Naive thymus-derived CD8-positive, alpha-beta T cell (primary cell): ENCODE measurements at regions not wholly inside any gene's neighbourhood (a gene's known extent, or its start where the extent isn't known, plus 50 kb on each side); places are given as distances from the start of the nearest gene placed in this dataset.

Experiments
- ATAC-seq, 2 donors: fragments of 150-1000 bp; cut with Tn5 transposase in 1 of 2; sonication (Bioruptor Pico), chemical (Tn5 transposase) in 1 of 2; 1 replicate in 1 of 2; 2 replicates in 1 of 2; pipeline ENCODE4 v1.10.0; 2021; ENCODE audit warnings: mild to moderate bottlenecking in 2 of 2, moderate library complexity in 2 of 2
- POLR2A ChIA-PET: fragments of 350-600 bp; sonication (Branson Sonifier 250); formaldehyde crosslinking; loops from one replicate; lab custom pipeline; 2021; ENCODE audit warnings: antibody characterized with exemption; lab: Charles Lee
- DNase-seq, 10 donors: peaks; one replicate each; pipeline versions ENCODE4 v3.0.0 to v3.0.0-alpha.2; 2020 to 2022
- H3K27ac Mint-ChIP-seq, 10 donors: one replicate each; pipeline ENCODE4 v1.8.0; 2020 to 2022; ENCODE audit warnings: mild to moderate bottlenecking in 10 of 10, mixed read lengths in 10 of 10, moderate library complexity in 4 of 10, inconsistent platforms in 1 of 10
- H3K27me3 Mint-ChIP-seq, 5 donors: one replicate each; pipeline ENCODE4 v1.8.0; 2021 to 2022; ENCODE audit warnings: mixed read lengths in 5 of 5
- H3K36me3 Mint-ChIP-seq, 3 donors: one replicate each; pipeline ENCODE4 v1.8.0; 2020 to 2022; ENCODE audit warnings: mixed read lengths in 3 of 3, mild to moderate bottlenecking in 2 of 3, inconsistent platforms in 1 of 3
- H3K4me1 Mint-ChIP-seq, 4 donors: one replicate each; pipeline ENCODE4 v1.8.0; 2021 to 2022; ENCODE audit warnings: mixed read lengths in 4 of 4
- H3K4me3 Mint-ChIP-seq, 10 donors: one replicate each; pipeline ENCODE4 v1.8.0; 2020 to 2022; ENCODE audit warnings: mild to moderate bottlenecking in 10 of 10, mixed read lengths in 10 of 10, moderate library complexity in 6 of 10, inconsistent platforms in 1 of 10
- H3K9me3 Mint-ChIP-seq, 9 donors: one replicate each; pipeline ENCODE4 v1.8.0; 2020 to 2022; ENCODE audit warnings: mixed read lengths in 9 of 9, mild to moderate bottlenecking in 3 of 9, inconsistent platforms in 1 of 9, moderate library complexity in 1 of 9

GRCh38 chr12:63066136-63066535 lies 84.9 kb downstream of the AVPR1A start:
- no peak overlapping the region for H3K4me3 Mint-ChIP-seq
- no peaks in the 10 kb centered on the region for H3K36me3 Mint-ChIP-seq
- H3K9me3 Mint-ChIP-seq, result no peaks in the 10 kb centered on the region
- ATAC-seq, result no peak
- POLR2A ChIA-PET, result no interaction called here
- no peak for DNase-seq
- H3K4me1 Mint-ChIP-seq, result no peaks in the 10 kb centered on the region
- H3K27me3 Mint-ChIP-seq, result peaks cover 0 to 8% (median 4%) of the 10 kb centered on the region in 5 donors
- H3K27ac Mint-ChIP-seq, result no peak overlapping the region

- no peak for DNase-seq
- Mint-ChIP-seq H3K27ac (no peak overlapping the region), H3K4me1 (no peaks in the 10 kb centered on the region), H3K4me3 (no peak overlapping the region), H3K27me3 (peaks cover 0 to 14% (median 8%) of the 10 kb centered on the region in 5 donors), H3K36me3 (no peaks in the 10 kb centered on the region), H3K9me3 (no peaks in the 10 kb centered on the region)
- no peak for ATAC-seq
- POLR2A ChIA-PET, result no interaction called here
These were observed 86.9 kb downstream of the AVPR1A start for GRCh38 chr12:63064080-63064479.

GRCh38 chr12:63056649-63057048 lies 94.4 kb downstream of the AVPR1A start:
- ATAC-seq, result no peak
- H3K27ac Mint-ChIP-seq, result no peak overlapping the region
- DNase-seq, result no peak
- no peak overlapping the region for H3K4me3 Mint-ChIP-seq
- H3K4me1 Mint-ChIP-seq, result no peaks in the 10 kb centered on the region
- POLR2A ChIA-PET, result no interaction called here
- peaks cover 0 to 10% (median 0%) of the 10 kb centered on the region in 9 donors for H3K9me3 Mint-ChIP-seq
- peaks cover 0 to 11% (median 8%) of the 10 kb centered on the region in 5 donors for H3K27me3 Mint-ChIP-seq
- no peaks in the 10 kb centered on the region for H3K36me3 Mint-ChIP-seq

- POLR2A ChIA-PET, result no interaction called here
- peaks cover 0 to 10% (median 0%) of the 10 kb centered on the region in 9 donors for H3K9me3 Mint-ChIP-seq
- no peak for DNase-seq
- peaks cover 0 to 3% (median 2%) of the 10 kb centered on the region in 5 donors for H3K27me3 Mint-ChIP-seq
- H3K4me3 Mint-ChIP-seq, result no peak overlapping the region
- no peak for ATAC-seq
- no peaks in the 10 kb centered on the region for H3K4me1 Mint-ChIP-seq
- no peaks in the 10 kb centered on the region for H3K36me3 Mint-ChIP-seq
- H3K27ac Mint-ChIP-seq, result no peak overlapping the region
These were observed 98.3 kb downstream of the AVPR1A start for GRCh38 chr12:63052696-63053095.

- DNase-seq (no peak), ATAC-seq (no peak)
- POLR2A ChIA-PET, result no interaction called here
- Mint-ChIP-seq H3K4me1 (no peaks in the 10 kb centered on the region), H3K9me3 (no peaks in the 10 kb centered on the region), H3K27me3 (peaks cover 0 to 3% (median 2%) of the 10 kb centered on the region in 5 donors), H3K27ac (no peak overlapping the region), H3K4me3 (no peak overlapping the region), H3K36me3 (no peaks in the 10 kb centered on the region)
These were observed 103.9 kb downstream of the AVPR1A start for GRCh38 chr12:63047146-63047545.

GRCh38 chr12:63045020-63045860 lies 105.8 kb downstream of the AVPR1A start:
- ATAC-seq, result no peak
- peaks cover 0 to 3% (median 1%) of the 10 kb centered on the region in 5 donors for H3K27me3 Mint-ChIP-seq
- H3K9me3 Mint-ChIP-seq, result no peaks in the 10 kb centered on the region
- no peaks in the 10 kb centered on the region for H3K4me1 Mint-ChIP-seq
- POLR2A ChIA-PET, result no interaction called here
- H3K4me3 Mint-ChIP-seq, result no peak overlapping the region
- H3K36me3 Mint-ChIP-seq, result no peaks in the 10 kb centered on the region
- H3K27ac Mint-ChIP-seq, result no peak overlapping the region
- no peak for DNase-seq

GRCh38 chr12:63042646-63043045 lies 107.7 kb upstream of the PPM1H start:
- no peaks in the 10 kb centered on the region for H3K36me3 Mint-ChIP-seq
- H3K27me3 Mint-ChIP-seq, result peaks cover 0 to 3% (median 0%) of the 10 kb centered on the region in 5 donors
- no peak for DNase-seq
- no peaks in the 10 kb centered on the region for H3K9me3 Mint-ChIP-seq
- POLR2A ChIA-PET, result no interaction called here
- no peak for ATAC-seq
- H3K4me1 Mint-ChIP-seq, result no peaks in the 10 kb centered on the region
- H3K4me3 Mint-ChIP-seq, result no peak overlapping the region
- H3K27ac Mint-ChIP-seq, result no peak overlapping the region

GRCh38 chr12:63041601-63042000 lies 106.7 kb upstream of the PPM1H start:
- Mint-ChIP-seq H3K36me3 (no peaks in the 10 kb centered on the region), H3K4me3 (no peak overlapping the region), H3K4me1 (no peaks in the 10 kb centered on the region), H3K27me3 (peaks cover 0 to 4% (median 0%) of the 10 kb centered on the region in 5 donors), H3K27ac (no peak overlapping the region), H3K9me3 (no peaks in the 10 kb centered on the region)
- POLR2A ChIA-PET, result no interaction called here
- ATAC-seq (no peak), DNase-seq (no peak)

- ATAC-seq, result no peak
- no peak overlapping the region for H3K27ac Mint-ChIP-seq
- POLR2A ChIA-PET, result no interaction called here
- H3K4me1 Mint-ChIP-seq, result no peaks in the 10 kb centered on the region
- no peaks in the 10 kb centered on the region for H3K9me3 Mint-ChIP-seq
- no peak overlapping the region for H3K4me3 Mint-ChIP-seq
- no peaks in the 10 kb centered on the region for H3K36me3 Mint-ChIP-seq
- H3K27me3 Mint-ChIP-seq, result peaks cover 0 to 4% (median 0%) of the 10 kb centered on the region in 5 donors
- DNase-seq, result no peak
These were observed 105.7 kb upstream of the PPM1H start for GRCh38 chr12:63040526-63041220.

- H3K4me3 Mint-ChIP-seq, result no peak overlapping the region
- no peaks in the 10 kb centered on the region for H3K9me3 Mint-ChIP-seq
- ATAC-seq, result no peak
- POLR2A ChIA-PET, result no interaction called here
- H3K27ac Mint-ChIP-seq, result no peak overlapping the region
- H3K36me3 Mint-ChIP-seq, result no peaks in the 10 kb centered on the region
- H3K27me3 Mint-ChIP-seq, result peaks cover 0 to 4% (median 0%) of the 10 kb centered on the region in 5 donors
- H3K4me1 Mint-ChIP-seq, result no peaks in the 10 kb centered on the region
- DNase-seq, result no peak
These were observed 103.8 kb upstream of the PPM1H start for GRCh38 chr12:63038713-63039100.

GRCh38 chr12:63037746-63038712 lies 103.1 kb upstream of the PPM1H start:
- DNase-seq (no peak), ATAC-seq (no peak)
- no peaks in the 10 kb centered on the region for H3K36me3 Mint-ChIP-seq
- peaks cover 0 to 4% (median 0%) of the 10 kb centered on the region in 5 donors for H3K27me3 Mint-ChIP-seq
- POLR2A ChIA-PET, result interaction anchor here (0.6 kb wide), 1 partner anchor 22 kb away, joined by 4 read pairs; no protein-coding TSS in a partner anchor
- no peak overlapping the region for H3K27ac Mint-ChIP-seq
- H3K4me1 Mint-ChIP-seq, result no peaks in the 10 kb centered on the region
- H3K4me3 Mint-ChIP-seq, result no peak overlapping the region
- H3K9me3 Mint-ChIP-seq, result peaks cover 0 to 4% (median 0%) of the 10 kb centered on the region in 9 donors

GRCh38 chr12:63036974-63037335 lies 102.0 kb upstream of the PPM1H start:
- POLR2A ChIA-PET, result no interaction called here

More at GRCh38 chr12:63036974-63037335, 102.0 kb upstream of the PPM1H start:
- H3K4me3 Mint-ChIP-seq, result no peak overlapping the region
- H3K36me3 Mint-ChIP-seq, result no peaks in the 10 kb centered on the region
- H3K4me1 Mint-ChIP-seq, result no peaks in the 10 kb centered on the region
- peaks cover 0 to 4% (median 0%) of the 10 kb centered on the region in 9 donors for H3K9me3 Mint-ChIP-seq
- DNase-seq (no peak), ATAC-seq (no peak)
- H3K27me3 Mint-ChIP-seq, result peaks cover 0 to 4% (median 0%) of the 10 kb centered on the region in 5 donors
- H3K27ac Mint-ChIP-seq, result no peak overlapping the region
